Activated T-cell treated with anti-CD3 and anti-CD28 coated beads for 1 hour (primary cell): ENCODE measurements at regions not wholly inside any gene's neighbourhood (a gene's known extent, or its start where the extent isn't known, plus 50 kb on each side); places are given as distances from the start of the nearest gene placed in this dataset.
A peak's percentile ranks its signal among the peaks of the same experiment; 100 is the strongest.
"Not testable (repeated sequence)": the region's sequence is repeated elsewhere in the genome, so short reads cannot be mapped to it uniquely, and the experiment has no call there.

ENCODE experiments used
- DNase-seq: peaks from one replicate; pipeline ENCODE4 v3.0.0-alpha.2; 2020; ENCODE audit warnings: low read depth

DNA sequence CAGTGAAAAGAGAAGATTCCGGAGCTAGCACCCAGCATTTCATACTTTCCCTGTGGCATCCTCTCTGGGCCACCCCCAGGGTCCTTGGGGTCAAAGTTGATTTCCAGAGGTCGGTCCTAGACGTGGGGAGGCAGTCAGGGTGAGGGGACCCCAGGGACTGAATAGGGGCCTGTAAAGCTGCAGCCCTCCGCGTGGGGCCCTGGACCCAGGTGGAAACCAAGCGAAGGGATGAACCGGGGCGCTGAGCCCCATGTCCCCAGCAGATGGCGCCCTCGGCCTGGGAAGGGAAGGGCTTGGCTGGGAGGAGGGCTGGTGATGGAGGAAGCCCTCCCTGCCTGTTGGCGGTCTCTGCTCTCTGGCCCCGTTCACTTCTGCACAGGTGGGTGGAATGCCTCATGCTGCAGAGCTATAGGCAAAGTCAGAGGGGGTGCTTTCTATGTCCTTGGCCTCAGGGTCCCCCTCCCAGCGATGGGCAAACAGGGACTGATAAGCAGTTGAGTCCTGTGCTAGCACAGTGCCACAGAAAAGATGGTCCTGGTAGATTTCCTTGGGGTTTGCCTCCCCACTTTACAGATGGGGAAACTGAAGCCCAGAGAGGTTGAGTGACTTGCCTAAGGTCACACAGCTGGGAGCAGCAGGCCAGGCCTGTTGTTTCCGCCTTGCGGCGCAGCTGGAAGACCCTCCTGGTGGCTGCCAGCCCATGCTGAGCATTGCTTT, 163.4 kb upstream of the CIBAR2 start:
- peak; percentile 57 for DNase-seq

DNA sequence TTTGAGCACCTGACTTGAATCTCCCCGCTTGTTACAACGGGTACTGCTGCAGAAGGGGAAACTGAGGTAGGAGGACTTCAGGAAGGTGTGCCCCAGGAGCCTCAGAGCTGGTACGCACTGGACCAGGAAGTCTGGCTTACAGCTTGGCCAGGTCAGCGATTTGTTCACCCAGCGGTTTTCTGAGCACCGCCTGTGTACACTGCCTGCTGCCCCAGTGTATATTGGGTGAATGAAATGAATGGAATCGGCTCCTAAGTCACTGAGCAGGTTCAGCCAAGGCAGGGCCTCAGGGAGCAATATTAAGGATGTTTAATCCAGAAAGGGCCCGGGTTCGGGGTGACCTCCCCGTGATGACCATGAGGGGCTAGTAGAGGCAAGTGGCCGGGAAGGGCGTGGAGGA, 164.0 kb upstream of the CIBAR2 start:
- no peak for DNase-seq

- DNase-seq: no peak
Observed at GRCh38 chr16:85276721-85277120, 164.4 kb upstream of the CIBAR2 start.

DNA sequence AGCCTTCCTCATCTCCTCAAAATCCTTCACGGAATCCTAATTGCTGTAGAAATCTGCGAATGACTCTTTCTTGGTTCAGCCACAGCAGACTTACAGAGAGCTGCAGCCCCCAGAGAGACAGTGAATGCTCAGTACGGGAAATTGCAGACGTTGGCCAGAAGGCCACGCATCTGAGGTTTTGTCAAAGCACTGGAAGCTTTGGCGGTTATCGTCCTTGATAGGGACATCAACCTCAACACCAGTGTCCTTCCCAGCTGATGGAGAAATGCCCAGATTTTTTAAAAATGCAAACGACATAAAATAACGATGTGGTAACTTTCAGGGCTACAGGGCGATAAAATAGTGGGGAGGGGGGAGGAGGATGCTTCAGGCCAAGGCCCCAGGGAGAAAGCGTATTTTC, 166.6 kb upstream of the CIBAR2 start:
- DNase-seq: no peak

DNA sequence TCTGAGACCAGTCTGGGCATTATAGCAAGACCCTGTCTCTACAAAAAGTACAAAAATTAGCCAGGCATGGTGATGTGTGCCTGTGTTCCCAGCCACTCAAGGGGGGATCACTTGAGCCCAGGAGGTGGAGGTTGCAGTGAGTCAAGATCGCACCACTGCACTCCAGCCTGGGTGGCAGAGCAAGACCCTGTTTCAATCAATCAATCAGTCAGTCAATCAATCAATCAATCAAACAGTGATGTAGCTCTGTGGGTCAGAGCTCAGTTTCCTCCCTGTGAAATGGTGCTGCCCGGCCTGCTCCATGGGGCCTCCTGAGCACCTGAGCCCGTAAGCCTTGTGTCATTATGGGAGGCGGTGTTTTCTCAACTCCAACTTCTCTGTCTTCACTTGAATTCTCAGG, 167.1 kb upstream of the CIBAR2 start:
- DNase-seq: no peak

DNA sequence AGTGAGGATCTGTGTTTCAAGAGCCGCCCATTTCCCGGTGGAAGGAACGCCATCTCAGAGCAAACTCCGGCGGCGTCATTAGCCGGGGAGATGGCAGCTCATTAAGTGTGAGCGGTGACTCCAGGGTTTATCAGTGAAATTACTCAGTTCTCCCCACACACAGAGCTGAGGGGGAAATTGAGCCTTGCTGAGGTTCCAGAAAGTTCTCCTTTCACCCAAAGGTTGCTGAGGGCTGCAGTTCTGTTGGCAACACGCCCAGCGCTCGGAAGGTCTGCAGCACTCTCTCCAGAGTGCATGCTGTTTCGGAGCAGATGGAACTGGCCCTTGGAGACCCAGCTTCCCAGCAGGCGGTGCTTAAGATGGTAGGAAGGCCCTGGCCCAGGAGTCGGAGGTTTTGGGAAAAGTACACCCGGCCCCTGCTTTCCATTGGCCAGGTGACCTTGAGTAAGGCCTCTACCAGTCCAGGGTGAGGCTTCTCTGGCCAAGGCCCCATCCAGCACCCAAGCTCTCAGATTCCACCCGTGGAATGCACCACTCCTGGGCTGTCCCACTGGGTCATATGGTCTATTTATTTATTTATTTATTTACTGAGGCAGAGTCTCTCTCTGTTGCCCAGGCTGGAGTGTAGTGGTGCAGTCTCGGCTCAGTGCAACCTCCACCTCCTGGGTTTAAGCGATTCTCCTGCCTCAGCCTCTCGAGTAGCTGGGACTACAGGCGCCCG, 167.7 kb upstream of the CIBAR2 start:
- DNase-seq: no peak

- no peak for DNase-seq
Observed at GRCh38 chr16:85281181-85281580, 168.9 kb upstream of the CIBAR2 start.

DNA sequence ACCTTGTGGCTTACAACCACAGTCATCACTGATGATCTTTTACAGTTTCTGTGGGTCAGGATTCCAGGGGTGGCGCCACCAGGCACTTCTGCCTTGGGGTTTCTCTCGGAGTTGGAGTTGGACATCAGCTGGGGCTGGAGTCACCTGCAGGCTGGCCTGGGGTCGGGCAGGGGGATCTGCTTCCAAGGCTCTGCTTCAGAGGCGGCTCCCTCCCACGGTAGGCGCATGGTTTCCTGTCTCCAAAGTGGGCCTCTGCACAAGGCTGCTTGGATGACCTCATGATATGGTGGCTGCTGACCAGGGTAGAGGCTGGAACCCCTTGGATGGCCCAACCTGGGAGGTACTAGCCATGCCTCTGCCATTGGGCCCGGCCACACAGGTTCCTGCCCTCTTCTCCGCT, 170.6 kb upstream of the CIBAR2 start:
- DNase-seq: no peak

DNA sequence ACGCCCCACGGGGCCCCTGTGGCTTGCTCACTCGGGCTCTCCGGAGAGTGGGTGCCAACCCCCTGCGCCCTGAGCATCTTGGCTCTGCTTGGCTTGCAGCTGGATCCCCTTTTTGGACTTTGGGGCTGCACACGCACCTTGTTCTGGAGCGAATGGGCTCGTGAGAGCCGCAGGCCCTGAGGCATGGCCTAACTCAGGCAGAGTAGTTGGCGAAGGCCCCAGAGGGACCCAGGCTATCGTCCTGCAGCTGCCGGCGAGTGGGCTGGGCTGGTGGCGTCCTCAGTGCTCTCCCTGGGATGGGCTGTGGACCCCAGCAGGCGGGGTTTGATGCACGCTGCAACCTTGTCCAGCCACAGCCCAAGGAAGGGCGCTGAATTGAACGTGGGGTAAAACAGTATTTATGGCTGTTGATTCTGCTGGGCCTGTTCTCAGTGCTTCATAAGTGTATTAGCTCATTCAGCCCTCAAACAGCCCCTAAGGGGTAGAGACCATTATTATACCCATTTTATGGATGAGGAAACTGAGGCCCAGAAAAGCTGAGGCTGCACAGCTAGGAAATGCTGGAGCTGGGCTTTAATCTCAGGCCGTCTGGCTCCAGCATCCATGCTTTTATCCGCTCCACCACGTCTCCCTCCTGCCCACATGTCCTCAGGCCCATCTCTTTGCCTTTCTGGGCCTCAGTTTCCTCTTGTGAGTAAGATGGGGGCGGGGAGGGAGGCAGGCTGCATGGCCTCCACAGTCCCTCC, 171.2 kb upstream of the CIBAR2 start:
- DNase-seq: no peak

- DNase-seq: no peak
Observed at GRCh38 chr16:85284141-85284817, 172.0 kb upstream of the CIBAR2 start.

GRCh38 chr16:85285681-85286065, 173.4 kb upstream of the CIBAR2 start:
- no peak for DNase-seq

DNA sequence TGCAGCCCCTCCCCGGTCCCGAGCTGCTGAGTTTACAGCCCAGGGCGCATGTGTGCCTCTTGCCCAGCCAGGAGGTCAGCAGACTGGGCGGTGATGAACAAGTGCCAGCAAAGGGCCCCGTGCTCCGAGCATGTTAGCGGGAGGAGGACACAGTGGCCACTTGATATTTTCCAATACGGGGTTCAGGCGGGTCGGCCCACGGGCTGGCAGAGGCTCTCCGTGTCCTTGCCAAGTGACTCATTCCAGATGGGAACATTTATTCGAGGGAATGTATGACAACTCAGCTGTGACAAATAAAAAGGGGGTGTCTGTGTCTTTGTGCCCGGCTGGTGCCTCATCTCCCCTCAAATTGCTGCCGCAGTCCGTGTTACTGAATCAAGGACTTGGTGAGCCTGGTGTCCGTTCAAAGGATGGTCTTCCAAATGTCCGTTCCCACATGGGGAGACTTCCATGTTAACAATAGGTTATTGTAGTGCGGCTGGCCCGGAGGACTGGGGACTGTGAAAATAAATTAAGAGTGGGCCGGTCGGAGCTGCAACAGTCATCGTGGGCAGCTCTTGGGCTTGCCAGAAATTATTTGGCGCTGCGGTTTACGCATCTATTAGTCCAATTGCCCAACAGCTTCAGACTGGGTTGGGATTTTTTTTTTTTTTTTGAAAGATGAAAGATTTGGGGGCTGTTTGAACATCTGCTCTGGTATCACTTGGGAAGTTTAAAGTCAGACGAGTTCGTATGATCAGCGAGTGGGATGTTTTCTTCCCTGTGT, 174.0 kb upstream of the CIBAR2 start:
- DNase-seq: no peak

DNA sequence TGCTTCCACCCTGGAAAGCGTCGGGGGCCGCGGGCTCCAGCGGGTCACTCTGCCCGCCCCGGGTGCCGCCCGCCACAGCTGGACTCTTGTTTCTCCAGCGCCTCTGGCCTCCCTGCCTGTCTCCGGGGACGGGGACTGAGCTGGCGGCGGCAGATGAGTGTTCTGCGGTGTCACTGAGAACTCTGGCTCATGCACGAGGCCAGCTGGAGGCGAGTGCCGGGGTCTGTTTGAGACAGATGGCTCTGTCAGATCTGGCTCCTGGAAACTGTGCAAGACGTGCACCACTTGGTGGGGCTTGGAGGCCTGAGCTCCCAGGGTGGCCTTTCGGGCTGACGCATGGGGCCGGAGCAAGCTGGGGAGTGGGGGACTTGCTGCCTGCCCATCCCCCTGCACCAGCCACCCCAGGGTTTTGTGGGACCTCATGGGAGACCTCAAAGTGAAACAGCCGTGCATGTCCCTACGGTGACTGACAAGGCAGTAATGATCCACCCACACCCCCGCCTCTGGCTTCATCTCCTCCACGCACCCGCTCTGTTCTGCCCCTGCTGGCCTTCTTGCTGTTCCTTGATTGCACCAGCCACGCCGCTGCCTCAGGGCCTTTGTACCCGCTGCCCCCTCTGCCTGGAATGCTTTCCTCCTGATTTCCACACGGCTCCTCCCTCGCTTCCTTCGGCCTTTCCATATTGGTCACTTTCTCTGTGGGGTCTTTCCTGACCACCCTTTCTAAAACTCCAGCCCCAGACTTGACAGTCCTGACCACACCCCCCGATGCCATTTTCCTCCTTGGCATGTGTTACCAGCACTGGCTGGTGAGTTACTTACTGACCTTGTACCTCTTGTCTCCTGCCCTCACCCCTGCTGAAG, 174.9 kb upstream of the CIBAR2 start:
- DNase-seq: no peak

DNA sequence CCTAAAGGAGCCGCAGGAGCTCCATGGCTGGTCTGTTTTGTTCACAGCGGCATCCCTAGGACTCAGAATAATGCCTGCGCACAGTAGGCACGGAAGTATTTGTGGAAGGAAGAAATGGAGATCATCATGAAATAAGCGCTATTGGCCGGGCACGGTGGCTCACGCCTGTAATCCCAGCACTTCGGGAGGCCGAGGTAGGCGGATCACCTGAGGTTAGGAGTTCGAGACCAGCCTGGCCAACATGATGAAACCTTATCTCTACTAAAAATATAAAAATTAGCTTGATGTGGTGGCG, 175.5 kb upstream of the CIBAR2 start:
- not testable (repeated sequence) for DNase-seq

DNA sequence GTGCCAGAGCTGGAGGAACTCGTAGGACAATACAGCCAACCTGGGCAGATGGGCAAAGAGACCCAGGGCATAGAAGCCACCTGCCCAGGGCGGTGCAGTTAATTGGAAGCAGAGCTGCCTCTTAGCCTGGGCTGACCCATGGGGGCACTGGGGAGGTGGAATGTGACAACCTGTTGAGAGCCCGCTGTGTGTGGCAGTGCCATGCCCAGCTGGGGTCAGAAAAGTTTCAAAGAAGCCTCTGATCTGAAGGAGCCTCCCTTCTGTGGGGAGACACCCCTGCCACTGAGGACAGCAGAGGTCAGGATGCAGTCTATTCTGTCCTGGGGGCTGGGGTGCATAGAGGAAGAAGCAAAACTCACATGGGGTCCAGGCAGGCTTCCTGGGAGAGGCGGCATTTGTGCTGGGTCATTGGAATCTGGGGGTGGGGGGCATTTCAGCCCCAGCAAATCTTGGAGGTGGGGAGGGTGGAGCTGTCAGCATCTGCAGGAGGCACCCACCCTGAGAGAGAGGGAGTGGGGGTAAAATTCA, 176.1 kb upstream of the CIBAR2 start:
- no peak for DNase-seq

DNA sequence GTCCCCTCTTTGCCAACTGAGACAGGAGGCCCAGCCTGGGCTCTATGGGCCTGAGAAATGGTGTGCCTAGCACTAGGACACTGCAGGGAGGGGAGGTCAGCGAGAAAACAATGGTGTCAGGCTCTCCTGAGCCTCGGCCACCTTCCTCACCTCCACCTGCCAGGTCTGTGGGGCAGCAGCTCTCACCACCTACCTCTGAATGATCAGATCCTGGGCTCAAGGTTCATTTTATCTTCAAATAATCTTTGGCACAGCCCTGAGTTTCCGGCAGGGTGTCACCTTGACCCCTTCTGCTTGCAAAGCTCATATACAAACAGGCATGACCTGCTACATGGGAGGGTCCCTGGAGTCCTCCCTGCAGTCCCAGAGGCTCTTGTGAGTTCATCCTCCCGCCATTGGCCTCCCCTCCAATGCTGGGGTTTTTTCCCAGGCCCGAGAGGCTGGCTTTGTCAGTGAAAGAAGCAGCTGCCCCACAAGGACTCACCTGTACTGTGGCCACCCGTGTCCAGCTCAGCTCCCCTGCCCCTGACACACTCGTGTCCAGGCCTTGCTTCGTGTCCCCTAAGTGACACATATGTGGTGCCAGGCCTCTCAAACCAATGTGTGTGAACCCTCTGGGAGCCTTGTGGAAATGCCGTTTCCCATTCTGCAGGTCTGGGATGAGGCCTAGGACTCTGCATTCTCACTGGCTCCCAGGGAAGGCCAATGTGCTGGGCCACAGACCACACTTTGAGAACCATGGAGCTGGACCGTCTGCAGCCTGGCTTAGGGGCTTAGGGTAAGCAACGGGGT, 176.8 kb upstream of the CIBAR2 start:
- DNase-seq: no peak

DNA sequence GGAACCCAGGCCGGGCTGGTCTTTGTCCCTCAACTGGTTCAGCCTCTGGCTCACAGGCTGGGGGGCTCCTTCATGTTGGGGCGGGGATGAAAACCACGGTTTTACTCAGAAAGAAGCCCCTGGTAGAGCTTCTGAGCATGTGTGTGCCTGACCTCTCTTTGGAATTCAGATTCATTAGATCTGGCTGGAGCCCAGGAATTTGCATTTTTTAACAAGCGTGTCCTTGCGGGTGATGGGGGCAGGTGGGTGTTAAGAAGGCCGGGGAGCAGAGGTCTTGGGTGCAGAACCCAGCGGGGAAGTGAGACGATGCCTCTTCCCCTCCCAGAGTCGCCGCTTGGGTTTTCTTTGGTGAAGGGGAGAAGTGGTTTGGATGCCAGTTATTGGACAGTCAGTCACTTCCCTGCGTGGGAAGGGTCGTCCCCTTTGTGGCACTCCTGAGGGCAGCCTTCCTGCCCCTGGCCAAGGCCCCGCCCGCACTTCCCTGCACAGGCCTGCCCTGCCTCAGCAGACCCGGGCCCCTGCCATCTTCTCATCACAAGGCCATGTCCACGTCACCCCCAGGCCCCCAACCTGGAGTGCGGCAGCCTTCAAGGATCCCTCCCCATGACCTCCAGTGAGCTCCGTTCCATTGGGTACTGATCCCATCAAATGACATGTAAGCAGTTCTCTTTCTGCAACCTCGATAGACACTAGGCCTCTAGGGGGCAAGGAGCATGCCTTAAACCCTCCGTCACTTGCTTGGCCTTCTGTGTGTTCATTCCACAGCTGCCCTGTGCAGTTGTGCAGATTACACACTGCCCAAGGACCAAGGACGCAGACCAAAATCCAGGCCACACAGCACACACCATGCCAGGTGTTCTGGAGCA, 177.7 kb upstream of the CIBAR2 start:
- DNase-seq: no peak

- no peak for DNase-seq
Observed at GRCh38 chr16:85290626-85291301, 178.5 kb upstream of the CIBAR2 start.
